ENCODE measurements at regions not wholly inside any gene's neighbourhood (a gene's known extent, or its start where the extent isn't known, plus 50 kb on each side); places are given as distances from the start of the nearest gene placed in this dataset.
A peak's percentile ranks its signal among the peaks of the same experiment; 100 is the strongest.
"Not testable (repeated sequence)": the region's sequence is repeated elsewhere in the genome, so short reads cannot be mapped to it uniquely, and the experiment has no call there.

- H3K27me3 Mint-ChIP-seq (ENCODE audit: insufficient read depth, low read depth, poor library complexity), result peaks cover 2% of the 10 kb centered on the region
- TF ChIP-seq CTCF (conservative IDR thresholded peaks at IDR 0.05; ENCODE audit: low read depth in 2 of 2) (no peak), ZNF114 (CRISPR knock-in tag; IDR thresholded peaks at IDR 0.05) (no peak), JUNB (IDR thresholded peaks at IDR 0.05; ENCODE audit: unreplicated experiment) (no peak), CREB1 (CRISPR knock-in tag; IDR thresholded peaks at IDR 0.05; ENCODE audit: low read depth) (no peak), NANOG (IDR thresholded peaks at IDR 0.05; ENCODE audit: borderline replicate concordance) (no peak), ETS1 (IDR thresholded peaks at IDR 0.05) (no peak), EZH2 (IDR thresholded peaks at IDR 0.05; ENCODE audit: low read depth, unreplicated experiment) (no peak), POLR2AphosphoS5 (IDR thresholded peaks at IDR 0.05; ENCODE audit: low read depth) (no peak)
- H4K20me1 ChIP-seq (replicated peaks; ENCODE audit: insufficient read depth), result no peaks in the 10 kb centered on the region
- no peaks in the 10 kb centered on the region; the same call in 1 of the 2 replicates for H3K36me3 ChIP-seq (ENCODE audit: insufficient read depth)
- H3K9me3 Mint-ChIP-seq, result peaks cover 29% of the 10 kb centered on the region; the same call in 2 of the 3 replicates
- peaks cover 29% of the 10 kb centered on the region for H3K4me1 ChIP-seq (ENCODE audit: insufficient read depth)
- peaks cover 33% of the 10 kb centered on the region for H3K4me1 Mint-ChIP-seq
- H3K79me2 ChIP-seq (replicated peaks; ENCODE audit: insufficient read depth), result no peaks in the 10 kb centered on the region
- peak; percentile 46 for ATAC-seq
- H2AFZ ChIP-seq, result no peak overlapping the region
- H3K4me3 Mint-ChIP-seq, result peak overlapping the region; percentile 11; the same call in 1 of the 3 replicates
- no peaks in the 10 kb centered on the region for H3F3A ChIP-seq (replicated peaks; ENCODE audit: low read depth)
- DNase-seq (ENCODE audit: low spot score), result peak; percentile 32
- H3K4me2 ChIP-seq, result 0 out of 2 replicates have a peak overlapping the region, but pooled peaks have one; percentile 7
- H3K4me3 ChIP-seq, result no peak overlapping the region
- H3K27ac ChIP-seq (ENCODE audit: low read depth), result peak overlapping the region; percentile 98
- H3K27ac Mint-ChIP-seq, result peak overlapping the region; percentile 98
- no peaks in the 10 kb centered on the region for H3K27me3 ChIP-seq (ENCODE audit: insufficient read depth)
- H3K9me2 ChIP-seq (ENCODE audit: insufficient read depth), result no peaks in the 10 kb centered on the region
- peaks cover 51% of the 10 kb centered on the region for H3K36me3 Mint-ChIP-seq (ENCODE audit: low read depth)
Observed at GRCh38 chr4:64738240-64738639, 329.0 kb upstream of the TECRL start.

GRCh38 chr4:64737854-64738138 is 328.5 kb upstream of the TECRL start:
- ATAC-seq, result not testable (repeated sequence)

More at GRCh38 chr4:64737854-64738138, 328.5 kb upstream of the TECRL start:
- TF ChIP-seq ZNF462 (CRISPR knock-in tag; IDR thresholded peaks at IDR 0.05), result peak; percentile 50; the same call in 1 of the 2 replicates
- peak; percentile 99 for TF ChIP-seq NANOG (IDR thresholded peaks at IDR 0.05; ENCODE audit: borderline replicate concordance)
- TF ChIP-seq CREB1 (CRISPR knock-in tag; IDR thresholded peaks at IDR 0.05; ENCODE audit: low read depth), result peak; percentile 26; the same call in 1 of the 2 replicates
- 0 out of 2 replicates have a peak, but pooled peaks have one; percentile 15 for TF ChIP-seq POLR2AphosphoS5 (IDR thresholded peaks at IDR 0.05; ENCODE audit: low read depth)
- Histone ChIP-seq H3K27ac (ENCODE audit: low read depth) (peak overlapping the region; percentile 98), H3K4me1 (ENCODE audit: insufficient read depth) (peaks cover 29% of the 10 kb centered on the region)
- peaks cover 33% of the 10 kb centered on the region for H3K4me1 Mint-ChIP-seq
- not testable (repeated sequence) for H3K79me2 ChIP-seq (replicated peaks; ENCODE audit: insufficient read depth); H3K27me3 Mint-ChIP-seq (ENCODE audit: insufficient read depth, low read depth, poor library complexity); H4K20me1 ChIP-seq (replicated peaks; ENCODE audit: insufficient read depth); H3K4me2 ChIP-seq; H2AFZ ChIP-seq; H3K27me3 ChIP-seq (ENCODE audit: insufficient read depth); H3K4me3 ChIP-seq; H3K9me2 ChIP-seq (ENCODE audit: insufficient read depth); H3F3A ChIP-seq (replicated peaks; ENCODE audit: low read depth); H3K36me3 ChIP-seq (ENCODE audit: insufficient read depth)
- H3K4me3 Mint-ChIP-seq, result peak overlapping the region; percentile 11; the same call in 2 of the 3 replicates
- DNase-seq (ENCODE audit: low spot score), result peak; percentile 62
- H3K9me3 Mint-ChIP-seq, result peaks cover 32% of the 10 kb centered on the region
- H3K36me3 Mint-ChIP-seq (ENCODE audit: low read depth), result peaks cover 51% of the 10 kb centered on the region
- H3K27ac Mint-ChIP-seq, result peak overlapping the region; percentile 98

All from GM23338 (cell line).